WTC11 (cell line): ENCODE measurements at regions not wholly inside any gene's neighbourhood (a gene's known extent, or its start where the extent isn't known, plus 50 kb on each side); places are given as distances from the start of the nearest gene placed in this dataset.

Experiments
- ATAC-seq: fragments of 200-7000 bp; cut with Tn5 transposase; 2 replicates; pipeline ENCODE4 v1.10.0; 2021; ENCODE audit warnings: mild to moderate bottlenecking, moderate library complexity
- CTCF ChIA-PET: fragments of 300-600 bp; sonication (Branson Sonifier 250); formaldehyde crosslinking; loops from one replicate; lab custom pipeline; 2021; ENCODE audit warnings: antibody characterized with exemption; lab: Charles Lee
- POLR2A ChIA-PET: fragments of 350-600 bp; sonication (Branson Sonifier 250); formaldehyde crosslinking; loops from one replicate; lab custom pipeline; 2021; ENCODE audit warnings: antibody characterized with exemption; lab: Charles Lee
- DNase-seq: peaks from one replicate; pipeline ENCODE4 v3.0.0; 2021; ENCODE audit warnings: low spot score
- H3K27ac Mint-ChIP-seq: 2 replicates; pipeline ENCODE4 v1.8.0; 2021; ENCODE audit warnings: mixed read lengths
- H3K27me3 Mint-ChIP-seq: 2 replicates; pipeline ENCODE4 v1.8.0; 2021; ENCODE audit warnings: low read depth, mild to moderate bottlenecking, moderate library complexity, mixed read lengths
- H3K36me3 Mint-ChIP-seq: 2 replicates; pipeline ENCODE4 v1.8.0; 2021; ENCODE audit warnings: mixed read lengths
- H3K4me1 Mint-ChIP-seq: 2 replicates; pipeline ENCODE4 v1.8.0; 2022; ENCODE audit warnings: mixed read lengths
- H3K4me3 Mint-ChIP-seq: 2 replicates; pipeline ENCODE4 v1.8.0; 2021; ENCODE audit warnings: mild to moderate bottlenecking, moderate library complexity, mixed read lengths
- H3K9me3 Mint-ChIP-seq: 2 replicates; pipeline ENCODE4 v1.8.0; 2021; ENCODE audit warnings: mixed read lengths
- ELF4 ChIP-seq: sonication (generic); formaldehyde crosslinking; IDR thresholded peaks from 2 replicates; pipeline ENCODE4 v1.8.1; 2022; ENCODE audit warnings: low read depth, mild to moderate bottlenecking, moderate library complexity, missing genetic modification reagents
- FOXJ3 ChIP-seq: sonication (generic); formaldehyde crosslinking; IDR thresholded peaks from 2 replicates; pipeline ENCODE4 v1.9.0; 2021; ENCODE audit warnings: missing genetic modification reagents, mild to moderate bottlenecking, borderline replicate concordance
- GABPB1 ChIP-seq: sonication (generic); formaldehyde crosslinking; IDR thresholded peaks from 2 replicates; pipeline ENCODE4 v1.8.1; 2023; ENCODE audit warnings: mild to moderate bottlenecking, missing genetic modification reagents
- GRHL2 ChIP-seq: fragments of 250-450 bp; sonication (Bioruptor Pico); IDR thresholded peaks from 2 replicates; pipeline ENCODE4 v1.8.0; 2022; ENCODE audit warnings: mild to moderate bottlenecking, moderate library complexity; ENCODE audit not compliant: insufficient replicate concordance, severe bottlenecking
- GTF2I ChIP-seq: fragments of 250-450 bp; sonication (Bioruptor Pico); conservative IDR thresholded peaks from 2 replicates; pipeline ENCODE4 v1.4.0; 2021; ENCODE audit warnings: mild to moderate bottlenecking
- IRF2 ChIP-seq: sonication (generic); formaldehyde crosslinking; IDR thresholded peaks from 2 replicates; pipeline ENCODE4 v1.8.0; 2022; ENCODE audit warnings: low read depth, missing genetic modification reagents, borderline replicate concordance
- KAT7 ChIP-seq: sonication (generic); formaldehyde crosslinking; IDR thresholded peaks from 2 replicates; pipeline ENCODE4 v1.8.1; 2023; ENCODE audit warnings: missing genetic modification reagents, mild to moderate bottlenecking, borderline replicate concordance
- MYBL2 ChIP-seq: sonication (generic); formaldehyde crosslinking; IDR thresholded peaks from 2 replicates; pipeline ENCODE4 v1.8.1; 2023; ENCODE audit warnings: mild to moderate bottlenecking, moderate library complexity, missing genetic modification reagents
- OVOL2 ChIP-seq: fragments of 250-450 bp; sonication (Bioruptor Pico); IDR thresholded peaks from 2 replicates; pipeline ENCODE4 v1.9.0; 2021; ENCODE audit warnings: mild to moderate bottlenecking, borderline replicate concordance
- PRRX2 ChIP-seq: fragments of 250-450 bp; sonication (Bioruptor Pico); IDR thresholded peaks from 2 replicates; pipeline ENCODE4 v1.8.0; 2021; ENCODE audit warnings: mild to moderate bottlenecking
- SOX15 ChIP-seq: fragments of 250-450 bp; sonication (Bioruptor Pico); IDR thresholded peaks from 2 replicates; pipeline ENCODE4 v1.9.0; 2021; ENCODE audit warnings: mild to moderate bottlenecking
- ZNF121 ChIP-seq: sonication (generic); formaldehyde crosslinking; IDR thresholded peaks from 2 replicates; pipeline ENCODE4 v1.8.0; 2023; ENCODE audit warnings: missing genetic modification reagents
- ZNF232 ChIP-seq: sonication (generic); formaldehyde crosslinking; IDR thresholded peaks from 2 replicates; pipeline ENCODE4 v1.8.0; 2022; ENCODE audit warnings: mild to moderate bottlenecking, missing genetic modification reagents
- ZNF416 ChIP-seq: fragments of 250-450 bp; sonication (Bioruptor Pico); IDR thresholded peaks from 2 replicates; pipeline ENCODE4 v1.9.0; 2021; ENCODE audit warnings: mild to moderate bottlenecking, inconsistent platforms
- ZNF423 ChIP-seq: fragments of 250-450 bp; sonication (Bioruptor Pico); IDR thresholded peaks from 2 replicates; pipeline ENCODE4 v2.1.2; 2022; ENCODE audit warnings: mild to moderate bottlenecking, moderate library complexity
- ZNF671 ChIP-seq: fragments of 250-450 bp; sonication (Bioruptor Pico); IDR thresholded peaks from 2 replicates; pipeline ENCODE4 v1.8.0; 2021; ENCODE audit warnings: mild to moderate bottlenecking
- TF ChIP-seq, protein P1 (sequence below): fragments of 250-450 bp; sonication (Bioruptor Pico); IDR thresholded peaks from 2 replicates; pipeline ENCODE4 v2.1.2; 2022; ENCODE audit warnings: mild to moderate bottlenecking, moderate library complexity
- TF ChIP-seq, protein P2 (sequence below): sonication (generic); formaldehyde crosslinking; IDR thresholded peaks from 2 replicates; pipeline ENCODE4 v1.8.0; 2022; ENCODE audit warnings: mild to moderate bottlenecking, missing genetic modification reagents
- TF ChIP-seq, protein P3 (sequence below): fragments of 250-450 bp; sonication (Bioruptor Pico); IDR thresholded peaks from 2 replicates; pipeline ENCODE4 v1.8.0; 2021; ENCODE audit warnings: mild to moderate bottlenecking
- TF ChIP-seq, protein P4 (sequence below): sonication (generic); formaldehyde crosslinking; IDR thresholded peaks from 2 replicates; pipeline ENCODE4 v1.8.1; 2023; ENCODE audit warnings: mild to moderate bottlenecking, missing genetic modification reagents, moderate library complexity
- TF ChIP-seq, protein P5 (sequence below): sonication (generic); formaldehyde crosslinking; IDR thresholded peaks from 2 replicates; pipeline ENCODE4 v1.8.1; 2022; ENCODE audit warnings: mild to moderate bottlenecking, moderate library complexity, missing genetic modification reagents
- TF ChIP-seq, protein P6 (sequence below): sonication (generic); formaldehyde crosslinking; IDR thresholded peaks from 2 replicates; pipeline ENCODE4 v1.8.1; 2022; ENCODE audit warnings: mild to moderate bottlenecking, missing genetic modification reagents, moderate library complexity, borderline replicate concordance
- TF ChIP-seq, protein P7 (sequence below): sonication (generic); formaldehyde crosslinking; IDR thresholded peaks from 2 replicates; pipeline ENCODE4 v1.8.1; 2023; ENCODE audit warnings: mild to moderate bottlenecking, missing genetic modification reagents
- TF ChIP-seq, protein P8 (sequence below): sonication (generic); formaldehyde crosslinking; IDR thresholded peaks from 2 replicates; pipeline ENCODE4 v1.8.0; 2023; ENCODE audit warnings: missing genetic modification reagents, mild to moderate bottlenecking, borderline replicate concordance

DNA sequence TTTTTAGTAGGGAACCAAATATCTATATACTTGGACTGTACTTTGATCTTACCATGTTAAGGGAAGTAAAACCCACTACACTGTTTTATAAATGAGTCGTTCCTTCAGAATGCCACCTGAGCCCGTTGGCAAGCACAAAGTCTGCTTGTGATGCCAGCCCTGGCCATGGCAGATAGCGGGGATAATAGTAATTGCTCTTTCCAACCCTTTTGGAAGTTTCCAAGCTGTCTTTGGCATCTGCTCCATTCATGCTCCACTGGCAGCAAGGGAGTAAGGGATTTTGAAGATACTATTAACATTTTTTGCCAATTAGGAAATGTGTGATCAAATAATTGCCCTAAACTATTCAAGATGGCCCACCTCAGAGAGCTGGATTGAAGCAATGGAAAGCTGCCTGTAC lies 689.2 kb upstream of the SLIT2 start:
- TF ChIP-seq, protein P1, sequence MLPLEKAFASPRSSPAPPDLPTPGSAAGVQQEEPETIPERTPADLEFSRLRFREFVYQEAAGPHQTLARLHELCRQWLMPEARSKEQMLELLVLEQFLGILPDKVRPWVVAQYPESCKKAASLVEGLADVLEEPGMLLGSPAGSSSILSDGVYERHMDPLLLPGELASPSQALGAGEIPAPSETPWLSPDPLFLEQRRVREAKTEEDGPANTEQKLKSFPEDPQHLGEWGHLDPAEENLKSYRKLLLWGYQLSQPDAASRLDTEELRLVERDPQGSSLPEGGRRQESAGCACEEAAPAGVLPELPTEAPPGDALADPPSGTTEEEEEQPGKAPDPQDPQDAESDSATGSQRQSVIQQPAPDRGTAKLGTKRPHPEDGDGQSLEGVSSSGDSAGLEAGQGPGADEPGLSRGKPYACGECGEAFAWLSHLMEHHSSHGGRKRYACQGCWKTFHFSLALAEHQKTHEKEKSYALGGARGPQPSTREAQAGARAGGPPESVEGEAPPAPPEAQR (CRISPR knock-in tag) = no peak
- TF ChIP-seq ZNF232 (CRISPR knock-in tag) (no peak), GTF2I (CRISPR knock-in tag) (no peak), OVOL2 (CRISPR knock-in tag) (no peak), MYBL2 (CRISPR knock-in tag) (no peak), FOXJ3 (CRISPR knock-in tag) (no peak), GRHL2 (CRISPR knock-in tag) (no peak), ZNF423 (CRISPR knock-in tag) (no peak), ZNF671 (no peak), SOX15 (CRISPR knock-in tag) (no peak), ZNF416 (no peak), IRF2 (CRISPR knock-in tag) (no peak), KAT7 (CRISPR knock-in tag) (no peak), ZNF121 (no peak)
- TF ChIP-seq, protein P2, sequence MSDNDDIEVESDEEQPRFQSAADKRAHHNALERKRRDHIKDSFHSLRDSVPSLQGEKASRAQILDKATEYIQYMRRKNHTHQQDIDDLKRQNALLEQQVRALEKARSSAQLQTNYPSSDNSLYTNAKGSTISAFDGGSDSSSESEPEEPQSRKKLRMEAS = no peak
- TF ChIP-seq, protein P3, sequence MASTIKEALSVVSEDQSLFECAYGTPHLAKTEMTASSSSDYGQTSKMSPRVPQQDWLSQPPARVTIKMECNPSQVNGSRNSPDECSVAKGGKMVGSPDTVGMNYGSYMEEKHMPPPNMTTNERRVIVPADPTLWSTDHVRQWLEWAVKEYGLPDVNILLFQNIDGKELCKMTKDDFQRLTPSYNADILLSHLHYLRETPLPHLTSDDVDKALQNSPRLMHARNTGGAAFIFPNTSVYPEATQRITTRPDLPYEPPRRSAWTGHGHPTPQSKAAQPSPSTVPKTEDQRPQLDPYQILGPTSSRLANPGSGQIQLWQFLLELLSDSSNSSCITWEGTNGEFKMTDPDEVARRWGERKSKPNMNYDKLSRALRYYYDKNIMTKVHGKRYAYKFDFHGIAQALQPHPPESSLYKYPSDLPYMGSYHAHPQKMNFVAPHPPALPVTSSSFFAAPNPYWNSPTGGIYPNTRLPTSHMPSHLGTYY (CRISPR knock-in tag) = no peak
- TF ChIP-seq, protein P4, sequence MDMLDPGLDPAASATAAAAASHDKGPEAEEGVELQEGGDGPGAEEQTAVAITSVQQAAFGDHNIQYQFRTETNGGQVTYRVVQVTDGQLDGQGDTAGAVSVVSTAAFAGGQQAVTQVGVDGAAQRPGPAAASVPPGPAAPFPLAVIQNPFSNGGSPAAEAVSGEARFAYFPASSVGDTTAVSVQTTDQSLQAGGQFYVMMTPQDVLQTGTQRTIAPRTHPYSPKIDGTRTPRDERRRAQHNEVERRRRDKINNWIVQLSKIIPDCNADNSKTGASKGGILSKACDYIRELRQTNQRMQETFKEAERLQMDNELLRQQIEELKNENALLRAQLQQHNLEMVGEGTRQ = no peak
- TF ChIP-seq, protein P5, sequence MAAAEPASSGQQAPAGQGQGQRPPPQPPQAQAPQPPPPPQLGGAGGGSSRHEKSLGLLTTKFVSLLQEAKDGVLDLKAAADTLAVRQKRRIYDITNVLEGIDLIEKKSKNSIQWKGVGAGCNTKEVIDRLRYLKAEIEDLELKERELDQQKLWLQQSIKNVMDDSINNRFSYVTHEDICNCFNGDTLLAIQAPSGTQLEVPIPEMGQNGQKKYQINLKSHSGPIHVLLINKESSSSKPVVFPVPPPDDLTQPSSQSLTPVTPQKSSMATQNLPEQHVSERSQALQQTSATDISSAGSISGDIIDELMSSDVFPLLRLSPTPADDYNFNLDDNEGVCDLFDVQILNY (CRISPR knock-in tag) = no peak
- TF ChIP-seq, protein P6, sequence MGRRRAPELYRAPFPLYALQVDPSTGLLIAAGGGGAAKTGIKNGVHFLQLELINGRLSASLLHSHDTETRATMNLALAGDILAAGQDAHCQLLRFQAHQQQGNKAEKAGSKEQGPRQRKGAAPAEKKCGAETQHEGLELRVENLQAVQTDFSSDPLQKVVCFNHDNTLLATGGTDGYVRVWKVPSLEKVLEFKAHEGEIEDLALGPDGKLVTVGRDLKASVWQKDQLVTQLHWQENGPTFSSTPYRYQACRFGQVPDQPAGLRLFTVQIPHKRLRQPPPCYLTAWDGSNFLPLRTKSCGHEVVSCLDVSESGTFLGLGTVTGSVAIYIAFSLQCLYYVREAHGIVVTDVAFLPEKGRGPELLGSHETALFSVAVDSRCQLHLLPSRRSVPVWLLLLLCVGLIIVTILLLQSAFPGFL (CRISPR knock-in tag) = no peak
- Mint-ChIP-seq H3K4me3 (no peak overlapping the region), H3K27ac (no peak overlapping the region), H3K36me3 (peaks cover 5% of the 10 kb centered on the region; the same call in 1 of the 2 replicates), H3K27me3 (no peaks in the 10 kb centered on the region), H3K4me1 (peaks cover 2% of the 10 kb centered on the region; the same call in 1 of the 2 replicates), H3K9me3 (peaks cover 22% of the 10 kb centered on the region)
- ATAC-seq (no peak), DNase-seq (no peak)
- ChIA-PET POLR2A (no interaction called here), CTCF (no interaction called here)

DNA sequence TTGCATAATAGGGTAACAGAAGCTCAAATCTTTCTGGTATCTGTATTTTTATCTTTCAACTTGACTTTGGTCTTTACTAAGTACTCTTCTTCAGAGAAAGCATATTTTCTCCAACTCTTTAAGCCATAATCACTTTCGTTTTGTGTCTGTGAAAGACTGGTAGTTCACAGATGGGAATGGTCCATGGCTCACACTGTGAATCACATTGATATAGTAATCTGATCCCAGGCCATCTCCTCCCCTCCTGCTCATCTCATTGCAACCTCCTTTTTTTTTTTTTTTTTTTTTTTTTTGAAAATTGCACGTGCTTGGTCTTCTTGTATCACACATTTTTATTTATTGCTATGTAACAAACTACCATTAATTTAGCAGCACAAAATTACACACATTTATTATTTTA lies 694.5 kb upstream of the SLIT2 start:
- CTCF ChIA-PET = no interaction called here
- Mint-ChIP-seq H3K4me3 (no peak overlapping the region), H3K36me3 (no peaks in the 10 kb centered on the region), H3K27ac (no peak overlapping the region), H3K27me3 (no peaks in the 10 kb centered on the region; the same call in 1 of the 2 replicates), H3K4me1 (peaks cover 5% of the 10 kb centered on the region), H3K9me3 (no peaks in the 10 kb centered on the region)
- POLR2A ChIA-PET = no interaction called here
- ATAC-seq = no peak
- no peak for DNase-seq
- TF ChIP-seq, protein P7, sequence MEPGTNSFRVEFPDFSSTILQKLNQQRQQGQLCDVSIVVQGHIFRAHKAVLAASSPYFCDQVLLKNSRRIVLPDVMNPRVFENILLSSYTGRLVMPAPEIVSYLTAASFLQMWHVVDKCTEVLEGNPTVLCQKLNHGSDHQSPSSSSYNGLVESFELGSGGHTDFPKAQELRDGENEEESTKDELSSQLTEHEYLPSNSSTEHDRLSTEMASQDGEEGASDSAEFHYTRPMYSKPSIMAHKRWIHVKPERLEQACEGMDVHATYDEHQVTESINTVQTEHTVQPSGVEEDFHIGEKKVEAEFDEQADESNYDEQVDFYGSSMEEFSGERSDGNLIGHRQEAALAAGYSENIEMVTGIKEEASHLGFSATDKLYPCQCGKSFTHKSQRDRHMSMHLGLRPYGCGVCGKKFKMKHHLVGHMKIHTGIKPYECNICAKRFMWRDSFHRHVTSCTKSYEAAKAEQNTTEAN (CRISPR knock-in tag) = no peak
- TF ChIP-seq ELF4 (CRISPR knock-in tag) (no peak), IRF2 (CRISPR knock-in tag) (no peak), PRRX2 (CRISPR knock-in tag) (no peak), GABPB1 (no peak), ZNF423 (CRISPR knock-in tag) (no peak)
- TF ChIP-seq, protein P8, sequence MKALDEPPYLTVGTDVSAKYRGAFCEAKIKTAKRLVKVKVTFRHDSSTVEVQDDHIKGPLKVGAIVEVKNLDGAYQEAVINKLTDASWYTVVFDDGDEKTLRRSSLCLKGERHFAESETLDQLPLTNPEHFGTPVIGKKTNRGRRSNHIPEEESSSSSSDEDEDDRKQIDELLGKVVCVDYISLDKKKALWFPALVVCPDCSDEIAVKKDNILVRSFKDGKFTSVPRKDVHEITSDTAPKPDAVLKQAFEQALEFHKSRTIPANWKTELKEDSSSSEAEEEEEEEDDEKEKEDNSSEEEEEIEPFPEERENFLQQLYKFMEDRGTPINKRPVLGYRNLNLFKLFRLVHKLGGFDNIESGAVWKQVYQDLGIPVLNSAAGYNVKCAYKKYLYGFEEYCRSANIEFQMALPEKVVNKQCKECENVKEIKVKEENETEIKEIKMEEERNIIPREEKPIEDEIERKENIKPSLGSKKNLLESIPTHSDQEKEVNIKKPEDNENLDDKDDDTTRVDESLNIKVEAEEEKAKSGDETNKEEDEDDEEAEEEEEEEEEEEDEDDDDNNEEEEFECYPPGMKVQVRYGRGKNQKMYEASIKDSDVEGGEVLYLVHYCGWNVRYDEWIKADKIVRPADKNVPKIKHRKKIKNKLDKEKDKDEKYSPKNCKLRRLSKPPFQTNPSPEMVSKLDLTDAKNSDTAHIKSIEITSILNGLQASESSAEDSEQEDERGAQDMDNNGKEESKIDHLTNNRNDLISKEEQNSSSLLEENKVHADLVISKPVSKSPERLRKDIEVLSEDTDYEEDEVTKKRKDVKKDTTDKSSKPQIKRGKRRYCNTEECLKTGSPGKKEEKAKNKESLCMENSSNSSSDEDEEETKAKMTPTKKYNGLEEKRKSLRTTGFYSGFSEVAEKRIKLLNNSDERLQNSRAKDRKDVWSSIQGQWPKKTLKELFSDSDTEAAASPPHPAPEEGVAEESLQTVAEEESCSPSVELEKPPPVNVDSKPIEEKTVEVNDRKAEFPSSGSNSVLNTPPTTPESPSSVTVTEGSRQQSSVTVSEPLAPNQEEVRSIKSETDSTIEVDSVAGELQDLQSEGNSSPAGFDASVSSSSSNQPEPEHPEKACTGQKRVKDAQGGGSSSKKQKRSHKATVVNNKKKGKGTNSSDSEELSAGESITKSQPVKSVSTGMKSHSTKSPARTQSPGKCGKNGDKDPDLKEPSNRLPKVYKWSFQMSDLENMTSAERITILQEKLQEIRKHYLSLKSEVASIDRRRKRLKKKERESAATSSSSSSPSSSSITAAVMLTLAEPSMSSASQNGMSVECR (CRISPR knock-in tag) = no peak
- TF ChIP-seq, protein P1 (CRISPR knock-in tag) = no peak
